ENCODE measurements at regions not wholly inside any gene's neighbourhood (a gene's known extent, or its start where the extent isn't known, plus 50 kb on each side); places are given as distances from the start of the nearest gene placed in this dataset.

DNA sequence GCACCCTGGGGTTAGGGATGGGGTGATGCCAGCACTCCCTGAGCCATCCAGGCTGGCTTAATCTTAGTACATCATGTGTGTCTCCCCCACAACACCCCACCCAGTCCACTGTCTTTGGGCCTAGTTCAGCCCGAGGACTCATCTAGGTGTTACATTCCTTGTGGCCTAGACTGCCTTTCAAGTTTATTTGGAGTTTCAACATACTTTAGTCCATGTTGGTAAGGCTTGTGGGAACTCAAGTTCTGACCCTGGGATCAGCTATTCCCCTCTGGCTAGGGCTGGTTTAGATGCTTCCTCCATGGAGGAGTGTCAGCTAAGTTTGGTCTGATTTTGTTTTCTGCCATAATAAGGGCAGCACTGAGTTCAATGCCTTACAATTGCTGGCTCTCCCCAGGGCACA is 302.4 kb downstream of the SMARCA2 start:
- DNase-seq, result no peak

DNA sequence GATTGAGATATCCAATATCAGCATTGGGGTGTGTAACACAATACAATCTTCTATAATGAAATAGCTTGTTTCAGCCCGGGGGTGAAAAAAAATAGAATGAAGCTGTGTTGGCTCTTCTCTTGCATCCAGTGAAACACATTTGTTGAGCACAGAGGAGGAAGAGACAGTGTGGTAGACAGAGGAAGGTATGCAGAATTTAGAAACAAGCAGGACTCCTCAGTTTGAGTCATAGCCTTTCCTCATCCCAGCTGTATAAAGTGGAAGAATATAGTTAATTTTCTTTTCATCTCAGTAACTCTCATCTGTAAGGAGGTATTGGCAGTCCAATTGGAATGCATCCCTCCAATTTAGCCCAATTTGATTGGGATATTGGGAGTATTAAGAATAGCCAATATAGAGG is 302.2 kb upstream of the VLDLR start:
- no peak for DNase-seq

DNA sequence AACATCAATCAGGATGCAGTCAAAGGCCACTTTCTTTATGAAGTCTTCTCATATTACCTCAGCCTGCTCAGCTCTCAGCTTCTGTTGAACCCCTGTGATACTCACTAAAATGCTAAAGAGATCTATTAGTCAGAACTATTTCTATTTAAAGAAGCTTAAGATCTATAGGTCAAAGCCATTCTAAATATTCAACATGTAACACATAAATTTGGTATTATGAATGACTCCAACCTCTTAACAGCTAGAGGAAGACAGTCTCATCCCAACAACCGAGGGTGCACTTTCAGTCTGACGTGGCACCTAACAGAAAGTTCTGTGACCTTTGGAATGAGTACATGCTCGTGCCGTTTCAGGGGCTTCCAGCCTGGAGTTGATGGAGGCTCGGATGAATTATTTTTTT is 301.5 kb upstream of the VLDLR start:
- no peak for DNase-seq

DNA sequence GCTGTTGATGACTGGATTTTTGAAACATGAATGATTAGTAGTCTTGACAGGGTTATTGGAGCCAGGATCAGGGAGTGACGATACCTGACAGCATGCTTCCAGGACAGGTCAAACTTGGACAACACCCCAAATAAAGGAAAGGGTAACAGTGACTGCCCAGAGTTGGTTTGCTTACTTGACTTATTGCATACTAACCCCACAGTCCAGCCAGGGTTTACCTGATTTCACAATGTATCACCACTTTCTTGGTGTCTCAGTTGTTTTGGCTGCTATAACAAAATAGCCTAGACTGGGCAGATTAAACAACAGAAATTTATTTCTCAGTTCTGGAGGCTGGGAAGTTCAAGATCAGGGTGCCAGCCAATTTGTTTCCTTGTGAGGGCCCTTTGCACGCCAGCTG is 301.0 kb upstream of the VLDLR start:
- no peak for DNase-seq

DNA sequence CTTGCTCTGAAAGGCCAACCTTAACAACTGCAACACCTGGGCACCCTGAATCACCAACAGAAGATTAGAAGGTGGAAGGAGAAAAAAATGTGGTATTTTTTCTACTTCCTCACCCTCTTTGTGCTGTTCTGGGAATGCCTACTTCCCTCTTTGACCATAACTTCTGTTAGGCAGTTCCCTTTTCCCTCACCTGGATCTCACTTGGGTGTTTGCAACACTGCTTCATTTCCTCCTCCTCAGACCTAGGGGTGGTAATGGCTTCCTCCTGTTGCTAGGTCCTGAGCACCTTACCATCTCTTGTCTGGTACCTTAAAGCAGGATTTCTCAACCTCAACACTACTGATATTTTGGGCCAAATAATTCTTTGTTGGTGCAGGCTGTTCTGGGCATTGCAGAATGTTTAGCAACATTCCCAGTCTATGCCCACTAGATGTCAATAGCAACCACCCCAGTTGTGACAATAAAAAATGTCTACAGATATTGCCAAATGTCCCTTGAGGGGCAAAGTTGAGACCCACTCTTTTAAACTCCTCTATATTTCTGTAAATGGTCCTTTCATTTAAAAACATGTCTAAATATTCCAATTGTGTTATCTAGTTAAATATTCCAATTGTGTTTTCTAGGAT is 300.0 kb upstream of the VLDLR start:
- no peak for DNase-seq

DNA sequence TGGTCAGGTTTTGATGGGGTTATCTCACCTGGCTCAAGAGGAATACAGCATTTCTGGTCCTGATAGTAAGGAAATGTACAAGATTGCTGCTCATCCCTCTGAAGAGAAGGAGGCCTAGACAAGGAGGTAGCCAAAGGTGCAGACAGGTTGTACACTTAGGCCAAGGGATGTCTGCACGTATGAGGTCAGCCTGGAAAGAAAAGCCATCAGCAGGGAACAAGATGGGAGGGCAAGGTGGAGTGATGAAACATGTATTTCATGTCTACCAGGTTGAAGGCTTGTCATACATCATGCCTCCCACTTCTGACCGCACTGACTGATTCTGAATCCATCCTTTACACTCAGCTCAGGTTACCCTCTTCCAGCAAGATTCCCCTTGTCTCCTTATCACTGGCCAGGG is 296.8 kb upstream of the VLDLR start:
- DNase-seq, result no peak

DNA sequence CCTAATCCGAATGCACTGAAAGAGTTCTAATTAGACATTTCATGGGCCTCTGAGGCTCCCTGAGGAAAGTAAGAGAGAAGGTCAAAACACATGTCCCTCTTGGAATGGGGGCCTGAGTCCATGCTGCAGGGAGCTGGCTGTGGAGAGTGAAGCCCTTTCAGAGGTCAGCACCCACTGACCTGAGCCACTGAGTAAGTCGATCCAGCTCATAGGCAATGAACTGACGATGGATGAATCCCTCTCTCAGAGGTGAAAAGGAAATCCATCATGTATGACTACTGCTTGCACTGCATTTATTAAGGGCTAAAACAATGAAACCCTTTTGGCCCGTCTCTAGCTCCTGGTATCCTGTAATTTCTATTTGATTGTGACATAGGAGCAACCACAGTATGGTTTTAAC is 288.9 kb upstream of the VLDLR start:
- DNase-seq, result no peak

DNA sequence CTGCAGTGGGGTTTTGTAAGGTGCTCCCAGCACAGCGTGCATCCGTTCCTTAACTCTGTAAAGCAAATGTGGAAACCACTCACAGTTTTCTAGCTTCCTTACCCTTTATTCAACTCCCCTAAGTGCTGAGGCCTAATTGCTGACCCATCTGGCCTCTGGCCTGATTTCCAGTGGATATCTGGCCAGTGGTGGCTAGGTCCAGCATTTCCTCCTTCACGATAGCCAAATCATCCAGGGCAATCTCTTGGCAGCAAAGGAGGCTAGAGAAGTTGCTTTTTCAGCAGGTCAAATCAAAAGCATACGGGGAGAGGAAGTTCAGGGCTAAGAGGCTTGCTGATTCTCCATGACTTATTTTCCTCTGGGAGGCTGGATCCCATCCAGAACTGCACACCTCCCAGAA is 286.3 kb upstream of the VLDLR start:
- DNase-seq, result no peak

DNA sequence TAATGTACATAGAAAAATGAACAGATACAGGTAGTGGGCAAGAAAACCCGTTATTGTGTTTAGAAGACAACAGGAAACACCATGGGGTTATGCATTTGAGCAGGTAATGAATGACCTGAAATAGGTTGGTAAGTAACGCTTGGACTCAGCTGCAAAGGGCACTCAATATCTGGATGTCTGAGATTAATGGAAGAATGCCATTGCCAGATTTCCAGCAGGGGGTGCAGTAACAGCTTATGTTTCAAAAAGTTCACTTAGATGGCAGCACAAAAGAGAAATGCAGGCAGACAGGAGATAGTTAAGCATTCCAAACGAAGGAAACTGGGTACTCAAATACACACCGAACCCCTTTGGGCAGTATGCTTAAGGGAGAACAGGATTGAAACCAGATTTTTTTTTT is 285.5 kb upstream of the VLDLR start:
- no peak for DNase-seq

DNA sequence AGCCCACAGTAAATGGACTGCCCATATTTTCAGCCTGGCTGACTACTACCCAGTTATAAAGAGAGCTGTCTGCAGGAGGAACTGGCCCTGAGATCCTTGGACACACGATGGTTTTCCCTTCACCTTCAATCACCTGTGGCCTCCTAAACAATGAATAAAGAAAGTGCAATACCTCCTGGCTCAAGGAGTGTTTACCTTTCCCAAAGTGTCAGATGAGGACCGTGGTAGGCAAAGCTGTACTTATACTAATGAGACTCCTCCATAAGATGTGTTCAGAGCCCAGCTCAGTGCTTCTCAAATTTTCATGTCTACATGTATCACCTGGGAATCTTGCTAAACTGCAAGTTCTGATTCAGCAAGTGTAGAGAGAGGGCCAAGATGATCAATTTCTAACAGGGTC is 284.5 kb upstream of the VLDLR start:
- DNase-seq, result no peak

DNA sequence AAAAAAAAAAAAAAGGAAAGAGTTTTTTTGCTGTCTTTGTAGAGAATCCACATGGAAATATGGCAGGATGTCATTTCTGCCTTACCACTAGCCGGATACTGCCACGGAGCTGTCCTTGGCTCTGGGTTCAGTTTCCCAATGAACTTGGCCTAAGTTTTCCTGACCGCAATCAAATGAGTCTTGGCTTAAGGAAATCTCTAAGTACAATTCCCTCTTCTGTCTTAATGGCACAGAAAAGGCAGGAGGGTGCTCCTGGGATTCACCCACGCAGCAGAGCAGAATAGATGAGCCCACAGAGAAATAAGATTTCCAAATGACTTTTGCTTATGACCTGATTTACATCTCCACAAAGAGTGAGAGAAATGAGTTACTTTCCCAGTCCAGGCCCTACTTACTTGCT is 284.0 kb upstream of the VLDLR start:
- no peak for DNase-seq

DNA sequence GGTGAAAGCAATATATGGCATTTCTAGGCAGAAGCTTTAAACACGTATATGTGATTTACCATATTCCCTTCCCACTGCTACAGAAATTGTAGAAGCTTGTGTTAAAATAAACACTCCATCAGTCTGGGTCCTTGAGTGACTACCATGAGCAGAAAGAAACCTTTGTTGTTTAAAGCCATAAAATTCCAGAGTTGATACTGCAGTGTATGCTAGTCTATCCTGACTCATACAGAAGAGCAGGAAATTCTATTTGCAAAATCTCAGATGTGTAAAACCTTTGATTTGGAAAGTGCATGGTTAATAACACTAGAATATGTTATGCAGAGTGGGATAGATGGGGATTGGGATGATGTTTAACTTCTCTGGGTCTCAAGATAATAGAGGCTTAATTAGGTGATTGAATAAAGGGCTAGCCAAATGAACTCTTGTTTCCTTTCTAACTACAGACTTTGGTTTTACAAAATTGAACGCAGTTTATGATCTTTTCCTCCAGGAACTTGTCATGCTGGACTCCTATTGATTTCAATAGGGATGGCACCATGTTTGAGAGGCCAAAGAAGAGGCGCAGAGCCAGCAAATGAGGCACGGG is 282.7 kb upstream of the VLDLR start:
- no peak for DNase-seq

DNA sequence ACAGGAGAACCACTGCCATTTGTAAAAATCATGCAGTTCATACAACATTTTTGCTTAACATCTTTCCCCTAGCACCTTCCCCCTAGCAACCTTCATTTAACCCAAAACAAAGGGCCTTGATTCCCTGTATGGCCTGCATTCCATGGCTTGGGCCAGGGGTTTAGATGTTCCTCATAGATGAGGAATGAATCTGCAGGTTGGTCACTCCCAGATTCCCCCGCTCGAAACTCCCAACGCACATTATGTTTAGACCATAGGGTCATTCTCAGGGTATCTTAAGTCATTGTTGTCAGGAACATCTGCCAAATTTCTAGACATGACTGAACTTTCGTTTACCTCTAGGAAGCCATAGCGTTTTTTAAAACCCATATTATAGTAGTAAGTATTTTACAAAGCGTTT is 282.2 kb upstream of the VLDLR start:
- DNase-seq, result no peak

DNA sequence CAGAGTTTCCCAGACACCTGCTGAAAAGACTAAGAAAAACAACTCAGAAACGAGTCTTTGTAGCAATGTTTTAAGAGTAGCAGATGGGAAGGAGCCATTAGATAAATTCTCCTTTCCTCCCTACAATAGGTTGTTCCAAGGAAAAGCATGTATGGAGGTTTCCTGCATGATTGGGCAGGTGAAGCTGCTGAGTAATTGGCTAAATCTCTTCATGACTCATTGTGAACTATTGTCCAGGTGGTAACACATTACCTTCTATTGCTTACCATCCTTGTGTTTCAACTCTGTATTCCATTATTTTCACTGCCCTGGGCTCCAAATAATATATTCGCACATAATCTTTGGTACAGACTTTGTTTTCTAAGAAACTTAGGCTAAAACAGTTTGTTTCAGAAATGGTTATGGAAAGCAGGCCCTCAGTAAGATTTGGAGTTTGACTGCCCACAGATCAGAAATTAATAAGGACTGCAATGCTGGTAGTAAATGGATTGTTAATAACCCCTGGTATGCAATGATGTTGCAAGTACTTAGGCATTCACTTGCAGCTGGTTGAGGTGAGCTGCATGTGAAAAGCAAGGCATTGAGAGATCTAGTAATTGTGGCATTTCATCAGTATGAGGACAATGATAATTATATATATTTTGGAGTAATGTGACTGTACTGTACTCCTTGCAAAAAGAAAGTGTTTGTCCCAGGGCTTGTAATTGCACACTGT is 281.4 kb upstream of the VLDLR start:
- no peak for DNase-seq

DNA sequence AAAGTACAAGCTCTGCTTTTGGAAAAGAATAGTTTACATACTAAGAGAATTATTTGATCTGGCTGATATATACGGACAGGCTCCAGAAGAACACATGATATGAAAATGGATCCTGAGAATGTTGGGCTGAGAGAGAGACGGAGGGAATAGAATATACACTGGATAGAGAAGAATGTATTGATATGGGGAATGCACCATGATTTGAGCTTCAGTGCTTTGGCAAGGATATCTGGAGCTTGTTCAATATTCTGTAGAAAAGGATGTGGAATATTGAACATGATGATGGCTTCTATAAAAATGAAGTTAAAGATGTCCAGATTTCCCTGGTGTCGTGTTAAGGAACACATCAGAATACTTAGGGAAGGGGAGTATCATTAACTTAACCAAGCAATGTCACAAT is 280.5 kb upstream of the VLDLR start:
- no peak for DNase-seq

DNA sequence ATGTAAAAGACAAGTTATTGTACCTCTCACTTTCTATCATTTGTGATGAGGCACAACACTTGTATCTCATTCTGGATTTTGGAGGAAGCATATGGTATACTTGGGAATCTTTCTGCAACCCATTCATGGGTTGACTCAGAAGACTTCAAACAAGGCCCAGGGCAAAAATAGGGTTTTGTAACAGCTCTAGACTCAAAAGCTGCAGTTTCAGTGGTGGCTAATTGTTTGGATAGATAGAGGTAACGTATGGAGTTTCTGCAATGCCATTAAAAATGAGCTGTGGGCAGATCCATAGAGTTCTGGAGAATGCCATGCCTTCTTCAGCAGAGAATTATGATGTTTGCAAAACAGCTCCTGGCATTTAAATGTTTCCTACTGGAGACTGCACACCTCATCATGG is 279.6 kb upstream of the VLDLR start:
- no peak for DNase-seq

DNA sequence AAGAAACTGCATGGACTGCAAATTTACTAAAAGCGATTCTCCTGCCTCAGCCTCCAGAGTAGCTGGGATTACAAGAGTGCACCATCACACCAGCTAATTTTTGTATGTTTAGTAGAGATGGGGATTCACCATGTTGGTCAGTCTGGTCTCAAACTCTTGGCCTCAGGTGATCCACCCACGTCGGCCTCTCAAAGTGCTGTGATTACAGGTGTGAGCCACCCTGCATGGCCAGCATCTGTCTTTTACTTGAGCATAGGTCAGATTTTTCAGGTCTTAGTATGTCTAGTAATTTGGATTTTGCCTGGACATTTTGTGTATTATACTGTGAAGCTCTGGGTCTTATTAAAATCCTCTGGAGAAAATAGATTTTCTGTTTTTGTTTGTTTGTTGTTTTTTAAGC is 277.8 kb upstream of the VLDLR start:
- DNase-seq, result no peak

DNA sequence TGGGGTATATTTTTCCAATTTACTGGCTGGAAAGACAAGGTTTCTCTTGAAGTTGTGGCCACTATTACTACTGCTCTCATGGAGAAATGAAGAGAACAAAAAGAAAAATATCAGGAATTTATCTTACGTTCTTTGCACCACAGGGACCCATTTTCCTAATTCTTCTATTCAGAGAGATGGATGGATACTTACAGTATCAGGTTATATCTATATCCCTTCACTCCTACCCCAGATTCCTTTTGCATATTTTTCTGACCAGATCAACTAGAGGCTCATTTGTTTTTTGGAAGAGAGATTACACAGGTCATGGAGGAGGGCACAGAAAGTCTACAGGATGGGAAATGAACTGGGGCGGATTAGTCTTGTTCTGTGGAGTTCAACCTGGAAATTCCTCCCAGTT is 277.2 kb upstream of the VLDLR start:
- no peak for DNase-seq

DNA sequence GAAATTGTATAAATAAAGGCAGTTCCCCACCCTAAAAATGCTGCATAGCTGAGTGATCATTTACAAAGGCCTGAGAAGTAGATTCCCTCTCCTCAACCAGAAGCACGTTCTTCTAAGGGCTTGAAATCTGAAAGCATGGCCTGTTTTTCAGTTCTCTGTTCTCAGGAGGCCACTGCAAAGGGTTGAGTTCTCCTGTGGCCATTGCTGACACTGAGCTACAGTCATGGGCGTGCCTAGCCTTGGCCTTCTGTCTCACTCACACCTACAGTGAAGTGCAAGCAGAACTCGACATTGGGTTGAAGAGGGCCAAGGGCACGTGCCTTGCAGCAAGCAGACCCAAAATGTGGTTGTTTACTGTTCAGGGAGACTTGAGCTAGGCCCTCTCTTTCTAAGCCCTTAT is 276.6 kb upstream of the VLDLR start:
- DNase-seq, result no peak

DNA sequence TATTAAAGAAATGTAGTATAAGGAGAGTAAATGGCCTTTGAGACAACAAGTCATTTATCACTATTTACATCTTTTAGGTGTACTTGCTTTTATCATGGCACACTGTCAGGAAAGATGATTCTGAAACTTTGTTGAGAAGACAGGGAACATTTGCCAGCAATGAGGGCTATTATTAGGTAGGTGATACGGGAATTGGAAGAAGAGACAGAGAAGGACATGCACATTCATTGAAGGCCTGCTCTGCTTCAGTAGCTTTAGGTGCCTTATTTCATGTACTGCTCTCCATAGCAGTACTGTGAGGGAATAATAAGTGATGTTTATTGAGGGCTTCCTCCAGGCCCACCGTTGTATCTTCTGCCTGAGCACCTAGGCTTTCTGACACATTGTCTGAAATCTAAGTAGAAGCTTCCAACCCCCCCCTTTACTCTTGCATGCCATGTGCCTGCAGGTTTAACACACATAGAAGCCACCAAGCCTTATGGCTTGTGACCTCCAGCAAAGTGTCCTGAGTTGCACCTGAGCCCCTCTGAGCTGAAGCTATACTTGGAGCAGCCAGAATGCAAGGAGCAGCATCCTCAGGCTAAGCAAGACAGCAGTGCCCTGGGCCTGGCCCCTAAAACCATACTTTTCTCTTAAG is 275.2 kb upstream of the VLDLR start:
- no peak for DNase-seq

DNA sequence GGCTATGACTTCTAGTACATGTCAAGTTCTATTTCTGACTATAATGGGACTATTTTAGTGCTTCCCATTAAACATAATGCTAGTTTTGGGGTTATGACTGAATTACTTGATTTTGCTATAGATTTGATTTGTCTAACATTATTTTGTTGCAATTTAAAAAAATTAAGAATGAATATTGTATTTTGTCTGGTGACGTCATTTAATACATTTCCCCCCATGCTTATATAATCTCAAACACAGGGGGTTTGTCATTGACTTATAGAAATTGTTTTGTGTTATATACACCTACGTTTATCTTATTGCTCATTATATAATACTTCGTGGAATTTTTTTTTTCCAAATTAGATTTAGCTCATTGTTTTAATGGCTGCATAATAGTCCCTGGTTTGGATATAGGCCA is 270.3 kb upstream of the VLDLR start:
- DNase-seq, result no peak

DNA sequence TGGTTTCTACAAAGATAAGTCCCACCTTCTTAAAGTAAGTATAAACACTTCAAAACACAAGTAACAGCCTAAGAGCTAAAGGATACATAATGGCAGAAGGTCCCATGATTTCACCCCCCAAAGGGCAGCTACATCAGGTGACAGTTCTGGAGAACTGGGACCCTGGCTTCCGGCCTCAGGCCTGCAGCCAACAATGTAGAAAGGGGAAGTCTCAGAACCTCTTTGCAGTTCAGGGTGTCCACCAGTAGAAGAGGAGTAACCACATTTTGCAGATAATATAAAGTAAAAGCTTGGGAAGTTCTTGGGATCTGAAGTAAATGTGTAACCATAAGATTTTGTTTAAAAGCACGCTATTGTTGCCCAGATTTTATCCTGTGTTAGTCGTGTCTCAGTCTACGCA is 267.4 kb upstream of the VLDLR start:
- DNase-seq, result no peak

DNA sequence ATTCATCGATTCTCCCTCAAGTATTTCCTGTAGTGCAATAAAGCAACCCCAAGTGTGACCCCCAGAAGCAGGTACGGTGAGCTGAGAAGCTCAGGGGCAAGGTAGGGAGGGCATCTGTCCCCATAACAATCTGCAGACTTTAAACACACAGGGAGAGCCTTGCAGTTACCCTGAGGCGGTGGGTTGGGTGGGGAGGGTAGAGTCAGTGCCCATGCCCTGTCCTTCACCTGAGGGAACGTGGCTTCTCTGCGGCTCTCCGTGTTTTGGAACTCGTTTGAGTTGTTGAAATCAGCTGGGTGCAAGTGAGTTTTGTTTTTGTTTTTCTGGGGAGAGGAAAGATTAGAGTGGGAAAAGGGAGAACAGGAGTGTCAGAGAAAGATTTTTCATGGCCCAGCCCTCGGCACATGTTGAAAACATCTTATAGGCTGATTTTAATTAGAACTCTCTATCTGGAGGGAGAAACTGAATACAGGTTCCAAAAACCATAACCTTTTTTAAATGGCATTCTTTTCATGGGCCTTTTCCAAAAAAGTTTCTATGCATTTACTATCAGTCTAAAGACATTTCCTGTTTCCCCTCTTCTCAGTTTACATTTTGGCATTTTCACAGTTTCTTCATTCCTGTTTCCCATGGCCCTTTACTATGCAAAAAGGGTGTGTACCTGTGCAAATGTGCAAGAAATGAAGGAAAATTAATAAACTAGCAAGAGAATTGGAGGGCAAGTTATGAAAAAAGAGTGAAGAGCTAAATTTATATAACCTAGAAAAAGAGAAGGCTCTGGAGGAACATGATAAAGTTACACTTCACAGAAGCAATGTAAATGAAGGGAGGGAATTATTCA is 266.5 kb upstream of the VLDLR start:
- DNase-seq, result peak; percentile 14

DNA sequence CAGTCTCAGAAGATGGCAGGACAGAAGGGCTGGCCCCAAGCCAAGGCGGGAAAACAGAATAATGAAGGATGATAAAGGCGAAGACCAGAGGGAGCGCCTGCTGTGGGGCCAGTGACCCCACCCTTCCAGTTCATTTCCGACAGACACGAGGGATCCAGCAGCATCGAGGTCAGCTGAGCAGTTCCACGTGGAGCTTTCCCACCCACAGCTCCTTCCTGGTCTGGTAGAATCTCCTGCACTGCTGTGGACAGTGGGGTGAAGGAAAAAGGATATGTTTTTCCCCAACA is 265.9 kb upstream of the VLDLR start:
- no peak for DNase-seq

Measured in fibroblast of upper back skin (primary cell).